Activated T-helper 1 cell treated with anti-CD3 and anti-CD28 coated beads, Interleukin-12 subunit alpha, Interleukin-12 subunit beta, Interleukin-2, Interleukin-4 antibody, amounts not matched to agents 30 ng/mL and 10 ng/mL and 1 ng/mL, durations not matched to agents 14 hours and 24 hours and 36 hours (primary cell): ENCODE measurements at regions not wholly inside any gene's neighbourhood (a gene's known extent, or its start where the extent isn't known, plus 50 kb on each side); places are given as distances from the start of the nearest gene placed in this dataset.

Experiments
- DNase-seq: peaks from one replicate; pipeline ENCODE4 v3.0.0; 2021; ENCODE audit warnings: low spot score
- H3K27ac Mint-ChIP-seq: one replicate; pipeline ENCODE4 v1.8.0; 2021; ENCODE audit warnings: mild to moderate bottlenecking, mixed read lengths
- H3K27me3 Mint-ChIP-seq: one replicate; pipeline ENCODE4 v1.8.0; 2022; ENCODE audit warnings: mild to moderate bottlenecking, moderate library complexity, mixed read lengths; ENCODE audit not compliant: insufficient read depth
- H3K36me3 Mint-ChIP-seq: one replicate; pipeline ENCODE4 v1.8.0; 2021; ENCODE audit warnings: low read depth, mixed read lengths
- H3K4me1 Mint-ChIP-seq: one replicate; pipeline ENCODE4 v1.8.0; 2021; ENCODE audit warnings: low read depth, mixed read lengths
- H3K4me3 Mint-ChIP-seq: one replicate; pipeline ENCODE4 v1.8.0; 2021; ENCODE audit warnings: mild to moderate bottlenecking, moderate library complexity, mixed read lengths
- H3K9me3 Mint-ChIP-seq: one replicate; pipeline ENCODE4 v1.8.0; 2021; ENCODE audit warnings: mixed read lengths
- intact Hi-C: fragments of 100-400 bp; cut with micrococcal nuclease; formaldehyde crosslinking; loops from one replicate; pipeline ENCODE4 v1.15.1; 2024

DNA sequence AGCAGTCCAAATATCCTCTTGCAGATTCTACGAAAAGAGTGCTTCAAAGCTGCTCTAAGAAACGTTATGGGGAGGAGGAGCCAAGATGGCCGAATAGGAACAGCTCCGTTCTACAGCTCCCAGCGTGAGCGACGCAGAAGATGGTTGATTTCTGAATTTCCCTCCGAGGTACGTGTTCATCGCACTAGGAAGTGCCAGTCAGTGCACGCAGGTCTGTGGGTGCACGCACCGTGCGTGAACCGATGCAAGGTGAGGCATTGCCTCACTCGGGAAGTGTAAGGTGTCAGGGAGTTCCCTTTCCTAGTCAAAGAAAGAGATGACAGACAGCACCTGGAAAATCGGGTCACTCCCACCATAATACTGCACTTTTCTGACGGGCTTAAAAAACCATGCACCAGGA lies 272.1 kb upstream of the DEFB115 start:
- DNase-seq = no peak
- intact Hi-C loops = no loop called here
- Mint-ChIP-seq H3K27me3 (no peaks in the 10 kb centered on the region), H3K36me3 (no peaks in the 10 kb centered on the region), H3K9me3 (peaks cover 60% of the 10 kb centered on the region), H3K27ac (no peak overlapping the region), H3K4me3 (no peak overlapping the region), H3K4me1 (no peaks in the 10 kb centered on the region)
